CD4-positive, CD25-positive, alpha-beta regulatory T cell (primary cell): ENCODE measurements at regions not wholly inside any gene's neighbourhood (a gene's known extent, or its start where the extent isn't known, plus 50 kb on each side); places are given as distances from the start of the nearest gene placed in this dataset.

ENCODE experiments used
- ATAC-seq, 2 donors: fragments of 150-1000 bp; cut with Tn5 transposase; one replicate each; pipeline ENCODE4 v1.10.0; 2021; ENCODE audit warnings: low read depth in 2 of 2, moderate number of reproducible peaks in 2 of 2, moderate library complexity in 1 of 2
- DNase-seq, 3 donors: peaks; one replicate each; pipeline versions ENCODE4 v3.0.0 to v3.0.0-alpha.2; 2012 to 2022; ENCODE audit warnings: mixed read lengths in 1 of 3
- H3K27ac ChIP-seq: one replicate; pipeline ENCODE4 v1.7.0; 2013; ENCODE audit warnings: mild to moderate bottlenecking, low read length; ENCODE audit not compliant: insufficient read depth, poor library complexity, severe bottlenecking
- H3K27me3 ChIP-seq: one replicate; pipeline ENCODE4 v1.7.0; 2013; ENCODE audit warnings: low read length; ENCODE audit not compliant: control insufficient read depth, insufficient read depth
- H3K36me3 ChIP-seq: one replicate; pipeline ENCODE4 v1.7.0; 2013; ENCODE audit warnings: mild to moderate bottlenecking, low read length, moderate library complexity; ENCODE audit not compliant: control insufficient read depth, insufficient read depth
- H3K4me1 ChIP-seq: 2 replicates; pipeline ENCODE4 v1.7.0; 2013; ENCODE audit warnings: mild to moderate bottlenecking, low read length; ENCODE audit not compliant: insufficient read depth, control insufficient read depth, poor library complexity, severe bottlenecking
- H3K4me3 ChIP-seq: one replicate; pipeline ENCODE4 v1.7.0; 2013; ENCODE audit warnings: low read depth, mild to moderate bottlenecking, low read length, moderate library complexity
- H3K9me3 ChIP-seq, 2 experiments: 1 replicate in 1 of 2; 2 replicates in 1 of 2; pipeline ENCODE4 v1.7.0; 2013; ENCODE audit warnings: low read length in 2 of 2, mild to moderate bottlenecking in 1 of 2, moderate library complexity in 1 of 2; ENCODE audit not compliant: control insufficient read depth in 2 of 2
- H3K27ac Mint-ChIP-seq, 3 donors: one replicate each; pipeline ENCODE4 v1.8.0; 2020 to 2022; ENCODE audit warnings: mild to moderate bottlenecking in 3 of 3, mixed read lengths in 3 of 3, moderate library complexity in 2 of 3
- H3K27me3 Mint-ChIP-seq: one replicate; pipeline ENCODE4 v1.8.0; 2022; ENCODE audit warnings: mild to moderate bottlenecking, mixed read lengths
- H3K36me3 Mint-ChIP-seq: one replicate; pipeline ENCODE4 v1.8.0; 2020; ENCODE audit warnings: mixed read lengths
- H3K4me1 Mint-ChIP-seq, 4 donors: one replicate each; pipeline ENCODE4 v1.8.0; 2020 to 2022; ENCODE audit warnings: mixed read lengths in 4 of 4, mild to moderate bottlenecking in 1 of 4
- H3K4me3 Mint-ChIP-seq, 4 donors: one replicate each; pipeline ENCODE4 v1.8.0; 2020 to 2022; ENCODE audit warnings: mild to moderate bottlenecking in 4 of 4, mixed read lengths in 4 of 4, moderate library complexity in 3 of 4
- H3K9me3 Mint-ChIP-seq, 7 donors: one replicate each; pipeline ENCODE4 v1.8.0; 2020 to 2022; ENCODE audit warnings: mixed read lengths in 7 of 7, mild to moderate bottlenecking in 3 of 7, moderate library complexity in 2 of 7

DNA sequence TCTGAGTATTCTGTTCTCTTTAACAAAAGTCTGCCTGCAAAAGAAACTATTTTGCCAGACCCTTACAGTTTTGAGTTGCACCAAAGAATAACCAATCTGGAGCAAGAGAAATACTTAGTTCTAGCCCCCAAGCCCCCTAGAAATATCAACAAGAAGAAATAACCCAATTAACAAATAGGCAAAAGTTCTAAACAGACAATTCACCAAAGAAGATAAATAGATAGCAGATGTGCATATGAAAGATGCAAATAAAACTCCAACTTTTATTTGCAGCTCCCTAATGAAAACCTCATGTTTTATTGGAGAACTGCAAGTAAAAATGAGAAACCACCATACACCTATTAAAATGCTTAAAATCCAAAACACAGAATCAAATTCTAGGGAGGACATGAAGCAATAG, 1308.0 kb downstream of the CDH11 start:
- Mint-ChIP-seq H3K27ac (no peak overlapping the region), H3K36me3 (no peaks in the 10 kb centered on the region), H3K4me1 (no peaks in the 10 kb centered on the region), H3K9me3 (peaks cover 0 to 28% (median 7%) of the 10 kb centered on the region in 7 donors), H3K4me3 (no peak overlapping the region), H3K27me3 (no peaks in the 10 kb centered on the region)
- H3K36me3 ChIP-seq: no peaks in the 10 kb centered on the region
- peaks cover 5 to 7% of the 10 kb centered on the region in 2 experiments for H3K9me3 ChIP-seq
- ATAC-seq (no peak), DNase-seq (no peak)
- no peaks in the 10 kb centered on the region for H3K27me3 ChIP-seq
- H3K27ac ChIP-seq: no peak overlapping the region
- no peaks in the 10 kb centered on the region for H3K4me1 ChIP-seq
- H3K4me3 ChIP-seq: no peak overlapping the region

DNA sequence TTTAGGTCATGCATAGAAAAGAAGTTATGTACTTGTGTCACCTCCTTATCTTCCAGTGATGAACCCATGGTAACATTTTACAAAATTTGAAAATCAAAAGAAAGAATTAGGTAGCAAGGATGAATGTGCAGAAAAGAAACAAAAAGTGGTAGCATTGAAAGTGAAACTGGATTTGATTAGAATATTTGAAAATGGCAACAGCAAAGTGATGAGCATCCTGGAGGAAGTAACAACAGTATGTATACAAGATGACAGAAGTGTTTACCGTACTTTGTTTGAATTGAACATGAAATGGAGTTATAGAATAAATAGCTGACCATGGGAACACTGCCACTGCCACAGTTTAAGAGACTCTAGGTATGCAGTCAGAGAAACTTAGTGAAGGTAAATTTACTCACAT, 1313.1 kb downstream of the CDH11 start:
- Mint-ChIP-seq H3K27ac (no peak overlapping the region), H3K36me3 (no peaks in the 10 kb centered on the region), H3K27me3 (no peaks in the 10 kb centered on the region), H3K9me3 (peaks cover 0 to 28% (median 6%) of the 10 kb centered on the region in 7 donors), H3K4me3 (no peak overlapping the region), H3K4me1 (no peaks in the 10 kb centered on the region)
- Histone ChIP-seq H3K27me3 (no peaks in the 10 kb centered on the region), H3K36me3 (no peaks in the 10 kb centered on the region), H3K4me1 (no peaks in the 10 kb centered on the region), H3K4me3 (no peak overlapping the region), H3K9me3 (no peaks in the 10 kb centered on the region), H3K27ac (no peak overlapping the region)
- DNase-seq: no peak
- ATAC-seq: no peak

- H3K9me3 ChIP-seq: no peaks in the 10 kb centered on the region
- no peaks in the 10 kb centered on the region for H3K27me3 Mint-ChIP-seq
- ATAC-seq (no peak), DNase-seq (no peak)
- no peaks in the 10 kb centered on the region for H3K27me3 ChIP-seq
- H3K27ac ChIP-seq: no peak overlapping the region
- no peaks in the 10 kb centered on the region for H3K36me3 Mint-ChIP-seq
- H3K4me1 Mint-ChIP-seq: no peaks in the 10 kb centered on the region
- no peaks in the 10 kb centered on the region for H3K4me1 ChIP-seq
- H3K36me3 ChIP-seq: no peaks in the 10 kb centered on the region
- H3K4me3 ChIP-seq: no peak overlapping the region
- no peak overlapping the region for H3K4me3 Mint-ChIP-seq
- H3K9me3 Mint-ChIP-seq: peaks cover 0 to 16% (median 6%) of the 10 kb centered on the region in 7 donors
- H3K27ac Mint-ChIP-seq: no peak overlapping the region
These were observed 1314.9 kb downstream of the CDH11 start for GRCh38 chr16:63806794-63807506.

DNA sequence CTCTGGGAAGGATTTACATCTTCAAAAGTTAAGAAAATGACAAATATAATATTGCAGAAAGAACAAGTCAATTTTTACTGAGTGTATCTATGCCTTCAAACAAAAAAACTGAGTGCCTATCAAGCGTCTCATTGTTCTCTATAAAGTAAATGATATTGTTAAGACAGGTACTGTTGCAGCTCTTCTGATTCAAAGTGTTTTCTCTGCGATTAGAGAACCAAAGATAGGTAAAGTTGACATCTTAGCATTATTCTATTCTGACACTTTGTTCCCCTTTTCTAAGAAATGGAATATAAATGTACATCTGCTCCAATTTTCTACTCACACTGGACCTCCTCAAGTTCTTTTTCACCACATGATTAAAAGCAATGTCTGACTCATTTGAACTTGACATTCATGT, 1317.7 kb downstream of the CDH11 start:
- DNase-seq (no peak), ATAC-seq (no peak)
- Mint-ChIP-seq H3K9me3 (peaks cover 4 to 24% (median 7%) of the 10 kb centered on the region in 7 donors), H3K27ac (no peak overlapping the region), H3K4me3 (no peak overlapping the region), H3K27me3 (no peaks in the 10 kb centered on the region), H3K4me1 (no peaks in the 10 kb centered on the region), H3K36me3 (no peaks in the 10 kb centered on the region)
- Histone ChIP-seq H3K27me3 (no peaks in the 10 kb centered on the region), H3K27ac (no peak overlapping the region), H3K36me3 (no peaks in the 10 kb centered on the region), H3K4me3 (no peak overlapping the region), H3K9me3 (peaks cover 0 to 6% of the 10 kb centered on the region in 2 experiments), H3K4me1 (no peaks in the 10 kb centered on the region)

DNA sequence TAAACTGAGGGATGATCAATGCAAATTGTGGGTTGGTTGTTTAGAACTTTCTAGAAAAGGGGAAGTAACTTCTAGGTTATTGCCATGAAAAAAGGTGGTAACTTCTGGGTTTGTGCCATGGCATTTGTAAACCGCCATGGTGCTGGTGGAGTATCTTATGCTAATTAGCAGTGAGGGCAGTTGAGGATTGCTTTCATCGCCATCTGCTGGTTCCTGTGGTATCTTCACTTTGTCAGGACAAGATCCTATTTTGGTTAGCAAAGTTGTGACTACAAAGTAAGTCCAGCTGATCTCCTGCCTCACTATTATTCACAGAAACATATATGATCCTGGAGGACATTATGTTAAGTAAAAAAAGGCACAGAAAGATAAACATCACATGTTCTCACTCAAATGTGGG, 1332.3 kb downstream of the CDH11 start:
- Mint-ChIP-seq H3K9me3 (peaks cover 0 to 29% (median 13%) of the 10 kb centered on the region in 7 donors), H3K27me3 (no peaks in the 10 kb centered on the region), H3K4me1 (no peaks in the 10 kb centered on the region), H3K4me3 (no peak overlapping the region), H3K36me3 (no peaks in the 10 kb centered on the region), H3K27ac (no peak overlapping the region)
- no peaks in the 10 kb centered on the region for H3K36me3 ChIP-seq
- no peaks in the 10 kb centered on the region for H3K27me3 ChIP-seq
- no peaks in the 10 kb centered on the region for H3K4me1 ChIP-seq
- ATAC-seq (no peak), DNase-seq (no peak)
- H3K9me3 ChIP-seq: peaks cover 6% of the 10 kb centered on the region in 2 experiments
- H3K4me3 ChIP-seq: no peak overlapping the region
- no peak overlapping the region for H3K27ac ChIP-seq

DNA sequence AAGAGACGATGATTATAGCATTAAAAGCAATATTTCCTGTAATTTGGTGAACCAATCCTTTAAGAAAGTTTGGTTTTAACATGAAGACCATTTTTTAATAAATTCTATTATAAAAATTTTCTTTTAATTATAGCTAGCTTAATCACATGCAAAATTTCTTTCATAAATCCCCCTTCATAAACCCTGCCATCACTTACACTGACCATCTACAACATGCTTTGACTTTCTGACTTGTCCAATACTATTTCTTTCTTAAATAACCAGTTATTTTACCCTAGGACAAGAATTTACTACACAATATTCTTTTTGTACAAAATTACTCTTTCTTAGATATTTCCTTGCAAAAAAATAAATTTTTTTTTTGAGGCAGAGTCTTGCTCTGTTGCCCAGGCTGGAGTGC, 1334.8 kb downstream of the CDH11 start:
- Mint-ChIP-seq H3K36me3 (no peaks in the 10 kb centered on the region), H3K9me3 (peaks cover 0 to 30% (median 16%) of the 10 kb centered on the region in 7 donors), H3K27me3 (no peaks in the 10 kb centered on the region), H3K4me1 (no peaks in the 10 kb centered on the region), H3K4me3 (no peak overlapping the region), H3K27ac (no peak overlapping the region)
- Histone ChIP-seq H3K9me3 (peaks cover 3 to 6% of the 10 kb centered on the region in 2 experiments), H3K36me3 (no peaks in the 10 kb centered on the region), H3K4me3 (no peak overlapping the region), H3K27ac (no peak overlapping the region), H3K27me3 (no peaks in the 10 kb centered on the region), H3K4me1 (no peaks in the 10 kb centered on the region)
- ATAC-seq (no peak), DNase-seq (no peak)

- Mint-ChIP-seq H3K4me3 (no peak overlapping the region), H3K9me3 (peaks cover 0 to 33% (median 14%) of the 10 kb centered on the region in 7 donors), H3K36me3 (no peaks in the 10 kb centered on the region), H3K27ac (no peak overlapping the region), H3K4me1 (no peaks in the 10 kb centered on the region), H3K27me3 (no peaks in the 10 kb centered on the region)
- H3K4me1 ChIP-seq: no peaks in the 10 kb centered on the region
- H3K9me3 ChIP-seq: peaks cover 0 to 6% of the 10 kb centered on the region in 2 experiments
- H3K4me3 ChIP-seq: no peak overlapping the region
- H3K36me3 ChIP-seq: no peaks in the 10 kb centered on the region
- ATAC-seq: no peak
- DNase-seq: no peak
- H3K27ac ChIP-seq: no peak overlapping the region
- H3K27me3 ChIP-seq: no peaks in the 10 kb centered on the region
These were observed 1336.7 kb downstream of the CDH11 start for GRCh38 chr16:63785170-63785569.

DNA sequence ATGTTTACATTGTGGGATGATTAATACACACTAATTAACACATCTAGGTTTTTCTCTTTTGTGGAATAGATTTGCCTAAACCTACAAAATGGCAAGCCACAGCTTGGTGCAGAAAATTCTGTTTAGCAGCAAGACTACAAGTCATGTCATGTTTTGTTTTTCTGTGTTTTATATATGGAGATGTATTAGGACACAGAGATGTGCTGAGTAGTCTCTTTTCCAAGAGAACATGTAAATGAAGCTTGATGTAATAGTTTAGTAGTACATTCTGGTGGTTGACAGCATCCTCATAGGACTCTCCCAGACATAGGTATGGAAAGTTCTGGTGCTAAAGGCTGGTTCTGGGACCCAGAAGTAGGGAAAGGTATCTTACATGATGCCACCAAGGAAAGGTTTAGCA, 1345.4 kb downstream of the CDH11 start:
- Histone ChIP-seq H3K36me3 (no peaks in the 10 kb centered on the region), H3K9me3 (peaks cover 1 to 4% of the 10 kb centered on the region in 2 experiments), H3K4me1 (no peaks in the 10 kb centered on the region), H3K27me3 (no peaks in the 10 kb centered on the region), H3K4me3 (no peak overlapping the region), H3K27ac (no peak overlapping the region)
- Mint-ChIP-seq H3K27ac (no peak overlapping the region), H3K4me1 (no peaks in the 10 kb centered on the region), H3K36me3 (no peaks in the 10 kb centered on the region), H3K9me3 (peaks cover 4 to 22% (median 13%) of the 10 kb centered on the region in 7 donors), H3K27me3 (no peaks in the 10 kb centered on the region), H3K4me3 (no peak overlapping the region)
- ATAC-seq (no peak), DNase-seq (no peak)
